GM12864 (cell line): ENCODE measurements at regions not wholly inside any gene's neighbourhood (a gene's known extent, or its start where the extent isn't known, plus 50 kb on each side); places are given as distances from the start of the nearest gene placed in this dataset.

Experiments used
- DNase-seq: peaks from one replicate; pipeline ENCODE4 v3.0.0-alpha.2; 2011; ENCODE audit warnings: low read depth
- H3K4me3 ChIP-seq: 2 replicates; pipeline ENCODE4 v1.5.1; 2011; ENCODE audit warnings: mild to moderate bottlenecking, low read depth, low read length, control low read depth
- CTCF ChIP-seq: IDR thresholded peaks from 2 replicates; pipeline ENCODE4 v1.5.1; 2011; ENCODE audit warnings: low read depth, mild to moderate bottlenecking, moderate library complexity, low read length, control low read depth, inconsistent platforms; ENCODE audit errors: missing control alignments

GRCh38 chr2:103873716-103874351 lies 980.1 kb upstream of the POU3F3 start:
- DNase-seq: no peak
- H3K4me3 ChIP-seq: no peak overlapping the region
- TF ChIP-seq CTCF: no peak

GRCh38 chr2:103875131-103875530 lies 978.8 kb upstream of the POU3F3 start:
- no peak for DNase-seq
- no peak for TF ChIP-seq CTCF

GRCh38 chr2:103875531-103875930 lies 978.4 kb upstream of the POU3F3 start:
- no peak for DNase-seq
- no peak for TF ChIP-seq CTCF
- no peak overlapping the region for H3K4me3 ChIP-seq

More at GRCh38 chr2:103875131-103875530, 978.8 kb upstream of the POU3F3 start:
- H3K4me3 ChIP-seq: no peak overlapping the region

- no peak for DNase-seq
- TF ChIP-seq CTCF: no peak
- no peak overlapping the region for H3K4me3 ChIP-seq
Measured at GRCh38 chr2:103876611-103877010, 977.3 kb upstream of the POU3F3 start.

- H3K4me3 ChIP-seq: no peak overlapping the region
- TF ChIP-seq CTCF: no peak
Measured at GRCh38 chr2:103879101-103879500, 974.8 kb upstream of the POU3F3 start.

GRCh38 chr2:103880081-103880834 lies 973.7 kb upstream of the POU3F3 start:
- no peak for DNase-seq
- TF ChIP-seq CTCF: no peak
- H3K4me3 ChIP-seq: no peak overlapping the region

More at GRCh38 chr2:103879101-103879500, 974.8 kb upstream of the POU3F3 start:
- DNase-seq: no peak
